IPS-20b (cell line): ENCODE measurements at regions not wholly inside any gene's neighbourhood (a gene's known extent, or its start where the extent isn't known, plus 50 kb on each side); places are given as distances from the start of the nearest gene placed in this dataset.

Experiments used
- H3K27ac ChIP-seq: one replicate; pipeline ENCODE4 v1.5.1; 2013; ENCODE audit warnings: low read length
- H3K27me3 ChIP-seq: 2 replicates; pipeline ENCODE4 v1.6.1; 2013; ENCODE audit warnings: mild to moderate bottlenecking, low read length, inconsistent platforms; ENCODE audit not compliant: insufficient read depth
- H3K36me3 ChIP-seq: 2 replicates; pipeline ENCODE4 v1.6.1; 2013; ENCODE audit warnings: low read depth, mild to moderate bottlenecking, inconsistent platforms, low read length, moderate library complexity; ENCODE audit not compliant: insufficient read depth
- H3K4me1 ChIP-seq: 2 replicates; pipeline ENCODE4 v1.6.1; 2013; ENCODE audit warnings: mild to moderate bottlenecking, control low read depth, inconsistent platforms, low read length, moderate library complexity; ENCODE audit not compliant: insufficient read depth
- H3K4me3 ChIP-seq: 2 replicates; pipeline ENCODE4 v1.5.1; 2013; ENCODE audit warnings: mild to moderate bottlenecking, low read length, inconsistent platforms
- H3K9ac ChIP-seq: 2 replicates; pipeline ENCODE4 v1.6.1; 2013; ENCODE audit warnings: low read depth, mild to moderate bottlenecking, inconsistent platforms, low read length, moderate library complexity
- H3K9me3 ChIP-seq: 2 replicates; pipeline ENCODE4 v1.6.1; 2013; ENCODE audit warnings: mild to moderate bottlenecking, low read depth, low read length, inconsistent platforms; ENCODE audit not compliant: insufficient read depth

DNA sequence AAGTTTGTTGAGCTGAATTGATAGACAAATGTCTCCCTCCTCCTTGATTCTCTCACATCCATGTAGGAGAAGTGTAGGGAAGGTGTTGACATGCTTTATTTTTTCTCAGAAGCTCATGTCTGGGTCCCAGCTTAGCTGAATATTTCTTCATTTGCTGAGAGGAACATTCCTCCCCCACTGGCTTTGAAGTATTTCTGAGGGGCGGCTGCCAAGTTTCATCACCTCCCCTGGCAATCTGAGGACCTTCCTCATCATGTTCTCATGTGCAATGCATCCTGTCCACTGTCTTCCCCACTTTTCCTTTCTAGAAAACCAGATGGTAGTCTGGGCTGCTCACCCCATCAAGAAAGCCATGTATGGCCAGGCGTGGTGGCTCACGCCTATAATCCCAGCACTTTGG is 168.9 kb upstream of the RGMA start:
- H3K4me3 ChIP-seq, result no peak overlapping the region
- no peak overlapping the region for H3K9ac ChIP-seq
- no peak overlapping the region for H3K27ac ChIP-seq
- H3K27me3 ChIP-seq, result peaks cover 6% of the 10 kb centered on the region; the same call in 1 of the 2 replicates
- H3K9me3 ChIP-seq, result no peaks in the 10 kb centered on the region
- H3K36me3 ChIP-seq, result no peaks in the 10 kb centered on the region
- no peaks in the 10 kb centered on the region for H3K4me1 ChIP-seq

DNA sequence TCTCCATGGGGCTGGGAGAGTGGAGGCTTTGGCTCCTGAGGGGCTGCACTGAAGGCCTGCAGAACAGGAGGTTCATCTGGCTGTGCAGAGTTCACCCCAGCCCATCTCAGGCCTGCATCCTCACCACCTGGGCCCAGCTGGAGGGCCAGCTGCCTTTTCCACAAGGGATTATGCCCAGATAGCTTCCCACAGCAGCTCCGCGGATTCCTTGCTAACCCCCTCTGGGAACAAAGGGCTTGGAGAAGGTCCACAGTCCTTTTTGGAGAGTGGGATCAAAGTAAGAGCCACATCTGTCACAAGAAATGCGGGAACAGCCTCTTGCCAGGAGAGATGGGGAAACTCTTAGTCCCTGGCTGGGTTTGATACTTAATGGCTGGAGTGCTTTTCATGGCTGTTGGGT is 164.7 kb upstream of the RGMA start:
- Histone ChIP-seq H3K36me3 (no peaks in the 10 kb centered on the region), H3K27ac (no peak overlapping the region), H3K9me3 (no peaks in the 10 kb centered on the region), H3K4me3 (no peak overlapping the region), H3K9ac (no peak overlapping the region), H3K4me1 (no peaks in the 10 kb centered on the region), H3K27me3 (peaks cover 6% of the 10 kb centered on the region; the same call in 1 of the 2 replicates)

GRCh38 chr15:93252780-93253179 is 163.8 kb upstream of the RGMA start:
- Histone ChIP-seq H3K4me3 (no peak overlapping the region), H3K9me3 (no peaks in the 10 kb centered on the region), H3K9ac (no peak overlapping the region), H3K27ac (no peak overlapping the region), H3K36me3 (no peaks in the 10 kb centered on the region), H3K4me1 (no peaks in the 10 kb centered on the region), H3K27me3 (peaks cover 6% of the 10 kb centered on the region; the same call in 1 of the 2 replicates)

DNA sequence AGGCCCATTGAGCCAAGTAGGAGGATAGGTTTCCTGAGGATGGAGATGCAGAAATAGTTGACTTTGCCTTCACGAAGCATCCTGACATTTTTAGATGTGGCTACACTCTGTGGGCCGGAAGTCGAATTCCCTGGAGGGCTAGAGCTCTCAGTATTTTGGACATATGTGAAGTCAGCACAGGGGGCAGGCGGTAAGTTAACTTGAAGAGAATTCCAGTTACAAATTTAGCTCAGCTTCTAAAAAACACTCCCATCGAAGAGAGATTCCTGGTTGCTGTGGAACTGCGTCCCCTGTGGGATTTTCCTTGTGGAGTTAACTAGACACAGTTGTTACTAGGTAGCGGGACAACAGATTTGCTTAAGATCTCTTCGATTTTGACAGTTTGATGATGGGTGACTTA is 161.9 kb upstream of the RGMA start:
- Histone ChIP-seq H3K36me3 (no peaks in the 10 kb centered on the region), H3K4me3 (no peak overlapping the region), H3K4me1 (no peaks in the 10 kb centered on the region), H3K27ac (no peak overlapping the region), H3K9me3 (no peaks in the 10 kb centered on the region), H3K9ac (no peak overlapping the region), H3K27me3 (peaks cover 18% of the 10 kb centered on the region; the same call in 1 of the 2 replicates)

- peaks cover 25% of the 10 kb centered on the region; the same call in 1 of the 2 replicates for H3K27me3 ChIP-seq
- no peaks in the 10 kb centered on the region for H3K4me1 ChIP-seq
- no peaks in the 10 kb centered on the region for H3K36me3 ChIP-seq
- no peak overlapping the region for H3K9ac ChIP-seq
- H3K9me3 ChIP-seq, result no peaks in the 10 kb centered on the region
- H3K27ac ChIP-seq, result no peak overlapping the region
- H3K4me3 ChIP-seq, result no peak overlapping the region
Measured at GRCh38 chr15:93250209-93250608, 161.2 kb upstream of the RGMA start.

- Histone ChIP-seq H3K27ac (no peak overlapping the region), H3K27me3 (peaks cover 31% of the 10 kb centered on the region; the same call in 1 of the 2 replicates), H3K9ac (no peak overlapping the region), H3K9me3 (no peaks in the 10 kb centered on the region), H3K4me3 (no peak overlapping the region), H3K4me1 (no peaks in the 10 kb centered on the region), H3K36me3 (no peaks in the 10 kb centered on the region)
Measured at GRCh38 chr15:93249623-93250022, 160.6 kb upstream of the RGMA start.

- H3K27ac ChIP-seq, result no peak overlapping the region
- H3K27me3 ChIP-seq, result peaks cover 26% of the 10 kb centered on the region
- H3K36me3 ChIP-seq, result no peaks in the 10 kb centered on the region
- H3K4me1 ChIP-seq, result no peaks in the 10 kb centered on the region
- no peak overlapping the region for H3K9ac ChIP-seq
- no peaks in the 10 kb centered on the region for H3K9me3 ChIP-seq
- H3K4me3 ChIP-seq, result no peak overlapping the region
Measured at GRCh38 chr15:93247466-93248121, 158.6 kb upstream of the RGMA start.

DNA sequence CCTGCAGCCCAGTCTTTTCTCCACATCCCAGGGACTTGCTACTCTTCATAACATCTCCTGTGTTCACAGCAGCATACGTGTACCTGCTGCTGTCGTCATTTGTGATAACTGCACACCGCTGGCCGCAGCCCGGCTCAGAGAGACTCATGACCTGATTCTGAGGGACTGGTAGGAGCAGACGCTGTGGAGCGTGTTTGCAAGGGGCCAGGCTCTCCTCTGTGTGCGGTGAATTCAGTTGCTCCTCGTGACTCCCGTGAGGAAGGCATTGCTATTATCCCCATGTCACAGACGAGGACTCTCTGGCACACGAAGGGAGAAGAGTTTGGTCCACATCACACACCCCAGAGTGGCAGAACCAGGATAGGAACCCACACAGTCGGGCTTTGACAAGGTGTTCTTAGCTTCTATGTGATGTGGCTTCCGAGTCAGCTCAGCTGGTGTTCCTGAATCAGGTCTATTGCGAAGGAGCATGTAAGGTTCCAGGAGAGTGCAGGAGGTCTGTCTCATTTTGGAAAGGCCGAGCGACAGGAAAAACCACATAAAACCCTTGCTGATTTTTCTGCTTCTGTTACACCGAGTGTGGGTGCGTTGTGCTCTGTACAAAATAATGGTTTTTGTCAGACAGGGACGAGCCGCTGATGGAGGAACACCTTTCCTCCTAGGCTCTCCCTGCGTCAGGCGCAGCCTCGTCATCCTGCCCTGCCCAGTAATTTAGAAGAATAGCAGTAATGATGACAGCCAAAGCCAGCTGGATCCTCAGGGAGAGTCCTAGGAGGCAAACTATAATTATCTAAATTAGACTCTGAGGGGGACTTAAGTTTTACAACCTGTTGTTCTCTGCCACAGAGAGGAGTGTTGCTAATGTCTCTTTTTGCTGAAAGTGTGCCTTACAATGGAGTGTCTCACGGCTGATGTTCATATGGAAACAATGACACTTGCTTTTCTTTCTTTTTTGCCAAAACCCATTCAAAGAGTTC is 157.5 kb upstream of the RGMA start:
- Histone ChIP-seq H3K4me1 (peaks cover 4% of the 10 kb centered on the region; the same call in 1 of the 2 replicates), H3K9ac (no peak overlapping the region), H3K9me3 (no peaks in the 10 kb centered on the region), H3K27ac (no peak overlapping the region), H3K4me3 (no peak overlapping the region), H3K27me3 (peaks cover 26% of the 10 kb centered on the region), H3K36me3 (no peaks in the 10 kb centered on the region)

DNA sequence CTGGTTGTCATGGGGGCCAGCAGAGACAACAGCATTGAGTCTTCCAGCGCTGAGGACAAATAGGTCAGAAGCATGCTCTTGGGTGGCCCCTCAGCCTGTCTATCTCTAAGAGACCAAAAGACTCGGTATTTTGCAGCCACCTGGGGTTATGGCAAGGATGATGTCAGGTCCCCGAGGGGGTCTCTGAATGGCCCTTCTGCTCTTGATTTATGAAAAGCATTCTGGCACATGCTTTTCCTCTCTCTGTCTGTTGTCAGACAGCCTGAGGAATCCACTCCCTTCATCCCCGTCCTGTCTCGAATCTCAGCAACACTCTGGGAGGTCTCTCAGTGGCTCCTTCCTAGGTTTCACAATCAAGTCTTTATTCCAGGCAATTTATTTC is 156.6 kb upstream of the RGMA start:
- H3K36me3 ChIP-seq, result no peaks in the 10 kb centered on the region
- H3K9ac ChIP-seq, result no peak overlapping the region

GRCh38 chr15:93244696-93245660 is 156.0 kb upstream of the RGMA start:
- H3K4me3 ChIP-seq, result no peak overlapping the region
- H3K4me1 ChIP-seq, result peaks cover 14% of the 10 kb centered on the region; the same call in 1 of the 2 replicates
- H3K9ac ChIP-seq, result no peak overlapping the region
- H3K36me3 ChIP-seq, result no peaks in the 10 kb centered on the region
- no peak overlapping the region for H3K27ac ChIP-seq
- no peaks in the 10 kb centered on the region for H3K9me3 ChIP-seq
- H3K27me3 ChIP-seq, result peaks cover 40% of the 10 kb centered on the region

More for the DNA sequence above, 156.6 kb upstream of the RGMA start:
- peaks cover 13% of the 10 kb centered on the region; the same call in 1 of the 2 replicates for H3K4me1 ChIP-seq
- no peaks in the 10 kb centered on the region for H3K9me3 ChIP-seq
- H3K27ac ChIP-seq, result no peak overlapping the region
- no peak overlapping the region for H3K4me3 ChIP-seq
- H3K27me3 ChIP-seq, result peaks cover 33% of the 10 kb centered on the region

- Histone ChIP-seq H3K36me3 (no peaks in the 10 kb centered on the region), H3K27ac (no peak overlapping the region), H3K27me3 (peaks cover 54% of the 10 kb centered on the region), H3K9ac (no peak overlapping the region), H3K4me3 (no peak overlapping the region), H3K9me3 (no peaks in the 10 kb centered on the region), H3K4me1 (peaks cover 14% of the 10 kb centered on the region; the same call in 1 of the 2 replicates)
Measured at GRCh38 chr15:93243573-93243972, 154.6 kb upstream of the RGMA start.
